Panc1 (cell line): ENCODE measurements at regions not wholly inside any gene's neighbourhood (a gene's known extent, or its start where the extent isn't known, plus 50 kb on each side); places are given as distances from the start of the nearest gene placed in this dataset.
A peak's percentile ranks its signal among the peaks of the same experiment; 100 is the strongest.

Experiments
- ATAC-seq: fragments of 200-7000 bp; cut with Tn5 transposase; 2 replicates; pipeline ENCODE4 v1.9.1; 2020; ENCODE audit warnings: mild to moderate bottlenecking, moderate library complexity
- BruUV-seq: library from RNA; stranded (reverse); fragments of 400-500 nt; replicated peaks from 2 replicates; lab custom pipeline; 2021; lab: Mats Ljungman, UMichigan
- CTCF ChIA-PET: fragments of 300-600 bp; sonication (Branson Sonifier 250); formaldehyde crosslinking; loops from one replicate; lab custom pipeline; 2022; ENCODE audit warnings: antibody characterized with exemption; lab: Charles Lee
- POLR2A ChIA-PET: fragments of 300-600 bp; sonication (Branson Sonifier 250); formaldehyde crosslinking; loops from one replicate; lab custom pipeline; 2022; ENCODE audit warnings: antibody characterized with exemption; lab: Charles Lee
- DNase-seq: peaks from one replicate; pipeline ENCODE4 v3.0.0-alpha.2; 2010; ENCODE audit warnings: low read depth, low spot score
- H3K27ac ChIP-seq: 2 replicates; pipeline ENCODE4 v1.5.1; 2011; ENCODE audit warnings: mild to moderate bottlenecking, low read length, inconsistent platforms
- H3K27me3 ChIP-seq: fragments of 200-500 bp; sonication (Bioruptor generic); 2 replicates; pipeline ENCODE4 v1.6.0; 2014; ENCODE audit warnings: low read length, inconsistent platforms; ENCODE audit not compliant: control insufficient read depth, insufficient read depth
- H3K36me3 ChIP-seq: fragments of 200-500 bp; sonication (Bioruptor generic); 2 replicates; pipeline ENCODE4 v1.5.1; 2014; ENCODE audit warnings: inconsistent platforms, mild to moderate bottlenecking, low read length, moderate library complexity; ENCODE audit not compliant: control insufficient read depth, insufficient read depth
- H3K4me1 ChIP-seq: 2 replicates; pipeline ENCODE4 v1.5.1; 2011; ENCODE audit warnings: inconsistent platforms, mild to moderate bottlenecking, low read length, moderate library complexity; ENCODE audit not compliant: control insufficient read depth, insufficient read depth
- H3K4me3 ChIP-seq, 2 experiments: 2 replicates each; pipeline ENCODE4 v1.5.1; 2011 to 2012; ENCODE audit warnings: low read depth in 2 of 2, low read length in 2 of 2, mild to moderate bottlenecking in 2 of 2, inconsistent platforms in 1 of 2, moderate library complexity in 1 of 2
- H3K9me3 ChIP-seq: fragments of 200-500 bp; sonication (Bioruptor generic); 2 replicates; pipeline ENCODE4 v1.5.1; 2014; ENCODE audit warnings: low read depth, mild to moderate bottlenecking, inconsistent platforms, low read length, moderate library complexity; ENCODE audit not compliant: control insufficient read depth, insufficient read depth
- POLR2AphosphoS5 ChIP-seq: IDR thresholded peaks from 2 replicates; pipeline ENCODE4 v1.6.1; 2012; ENCODE audit warnings: mild to moderate bottlenecking, low read depth, low read length, moderate library complexity
- SIN3A ChIP-seq: IDR thresholded peaks from 2 replicates; pipeline ENCODE4 v1.6.1; 2012; ENCODE audit warnings: low read depth, mild to moderate bottlenecking, low read length, moderate library complexity, borderline replicate concordance; ENCODE audit not compliant: insufficient read depth
- TCF7L2 ChIP-seq: IDR thresholded peaks from 2 replicates; pipeline ENCODE4 v1.6.1; 2011; ENCODE audit warnings: mild to moderate bottlenecking, low read depth, low read length, inconsistent platforms
- in situ Hi-C: cut with HindIII; loops from 2 replicates; pipeline ENCODE4 v1.10.0; 2016; ENCODE audit warnings: low sequenced_read_pairs, low pct_unique_long_range_greater_than_20kb
- intact Hi-C: fragments of 100-400 bp; cut with micrococcal nuclease; formaldehyde crosslinking; loops from one replicate; pipeline ENCODE4 v1.10.0; 2022; ENCODE audit not compliant: unreplicated experiment
- TF ChIP-seq, protein P1 (sequence below): fragments of 450-650 bp; IDR thresholded peaks from 2 replicates; pipeline ENCODE4 v1.5.1; 2017; ENCODE audit warnings: mild to moderate bottlenecking
- TF ChIP-seq, protein P2 (sequence below), 2 experiments: IDR thresholded peaks; 2 replicates each; pipeline ENCODE4 v1.6.1; 2011 to 2012; ENCODE audit warnings: low read depth in 2 of 2, control low read depth in 1 of 2, low read length in 1 of 2, mild to moderate bottlenecking in 1 of 2, moderate library complexity in 1 of 2; ENCODE audit not compliant: insufficient read depth in 1 of 2

DNA sequence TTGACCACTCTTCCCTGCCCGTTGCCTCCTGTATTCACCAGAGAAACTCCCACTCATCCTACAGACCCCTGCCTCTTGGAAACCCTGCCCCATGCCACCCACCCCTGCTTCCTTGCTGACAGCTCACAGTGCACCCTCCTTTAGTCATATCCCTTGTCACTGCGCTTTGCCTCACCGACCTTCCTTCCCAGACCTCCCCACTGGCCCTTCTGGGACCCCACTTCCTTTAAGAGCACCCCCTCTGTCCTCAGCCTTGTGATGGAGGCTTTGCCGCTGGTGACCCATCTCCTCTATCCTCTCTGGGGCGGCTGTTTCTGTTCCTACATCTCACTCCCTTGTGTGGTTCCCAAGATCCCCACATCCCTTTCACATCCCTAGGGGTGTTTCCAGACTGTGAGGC lies 92.8 kb upstream of the ZMIZ1 start:
- intact Hi-C loops: loop anchor here (2.0 to 10.0 kb wide), 2 partner anchors 91 to 311 kb away; no protein-coding TSS in a partner anchor
- no peaks in the 10 kb centered on the region for H3K9me3 ChIP-seq
- H3K27me3 ChIP-seq: no peaks in the 10 kb centered on the region
- no TSS peak for BruUV-seq
- no peak for TF ChIP-seq POLR2AphosphoS5
- TF ChIP-seq, protein P1, sequence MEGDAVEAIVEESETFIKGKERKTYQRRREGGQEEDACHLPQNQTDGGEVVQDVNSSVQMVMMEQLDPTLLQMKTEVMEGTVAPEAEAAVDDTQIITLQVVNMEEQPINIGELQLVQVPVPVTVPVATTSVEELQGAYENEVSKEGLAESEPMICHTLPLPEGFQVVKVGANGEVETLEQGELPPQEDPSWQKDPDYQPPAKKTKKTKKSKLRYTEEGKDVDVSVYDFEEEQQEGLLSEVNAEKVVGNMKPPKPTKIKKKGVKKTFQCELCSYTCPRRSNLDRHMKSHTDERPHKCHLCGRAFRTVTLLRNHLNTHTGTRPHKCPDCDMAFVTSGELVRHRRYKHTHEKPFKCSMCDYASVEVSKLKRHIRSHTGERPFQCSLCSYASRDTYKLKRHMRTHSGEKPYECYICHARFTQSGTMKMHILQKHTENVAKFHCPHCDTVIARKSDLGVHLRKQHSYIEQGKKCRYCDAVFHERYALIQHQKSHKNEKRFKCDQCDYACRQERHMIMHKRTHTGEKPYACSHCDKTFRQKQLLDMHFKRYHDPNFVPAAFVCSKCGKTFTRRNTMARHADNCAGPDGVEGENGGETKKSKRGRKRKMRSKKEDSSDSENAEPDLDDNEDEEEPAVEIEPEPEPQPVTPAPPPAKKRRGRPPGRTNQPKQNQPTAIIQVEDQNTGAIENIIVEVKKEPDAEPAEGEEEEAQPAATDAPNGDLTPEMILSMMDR: no peak
- TF ChIP-seq, protein P2, sequence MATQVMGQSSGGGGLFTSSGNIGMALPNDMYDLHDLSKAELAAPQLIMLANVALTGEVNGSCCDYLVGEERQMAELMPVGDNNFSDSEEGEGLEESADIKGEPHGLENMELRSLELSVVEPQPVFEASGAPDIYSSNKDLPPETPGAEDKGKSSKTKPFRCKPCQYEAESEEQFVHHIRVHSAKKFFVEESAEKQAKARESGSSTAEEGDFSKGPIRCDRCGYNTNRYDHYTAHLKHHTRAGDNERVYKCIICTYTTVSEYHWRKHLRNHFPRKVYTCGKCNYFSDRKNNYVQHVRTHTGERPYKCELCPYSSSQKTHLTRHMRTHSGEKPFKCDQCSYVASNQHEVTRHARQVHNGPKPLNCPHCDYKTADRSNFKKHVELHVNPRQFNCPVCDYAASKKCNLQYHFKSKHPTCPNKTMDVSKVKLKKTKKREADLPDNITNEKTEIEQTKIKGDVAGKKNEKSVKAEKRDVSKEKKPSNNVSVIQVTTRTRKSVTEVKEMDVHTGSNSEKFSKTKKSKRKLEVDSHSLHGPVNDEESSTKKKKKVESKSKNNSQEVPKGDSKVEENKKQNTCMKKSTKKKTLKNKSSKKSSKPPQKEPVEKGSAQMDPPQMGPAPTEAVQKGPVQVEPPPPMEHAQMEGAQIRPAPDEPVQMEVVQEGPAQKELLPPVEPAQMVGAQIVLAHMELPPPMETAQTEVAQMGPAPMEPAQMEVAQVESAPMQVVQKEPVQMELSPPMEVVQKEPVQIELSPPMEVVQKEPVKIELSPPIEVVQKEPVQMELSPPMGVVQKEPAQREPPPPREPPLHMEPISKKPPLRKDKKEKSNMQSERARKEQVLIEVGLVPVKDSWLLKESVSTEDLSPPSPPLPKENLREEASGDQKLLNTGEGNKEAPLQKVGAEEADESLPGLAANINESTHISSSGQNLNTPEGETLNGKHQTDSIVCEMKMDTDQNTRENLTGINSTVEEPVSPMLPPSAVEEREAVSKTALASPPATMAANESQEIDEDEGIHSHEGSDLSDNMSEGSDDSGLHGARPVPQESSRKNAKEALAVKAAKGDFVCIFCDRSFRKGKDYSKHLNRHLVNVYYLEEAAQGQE (IDR thresholded peaks at IDR 0.05; ENCODE audit: insufficient read depth in 1 of 2, low read depth in 2 of 2, low read length in 1 of 2): no peak
- no peak for TF ChIP-seq TCF7L2
- no peak for TF ChIP-seq SIN3A
- H3K27ac ChIP-seq: peak overlapping the region; percentile 0; the same call in 1 of the 2 replicates
- ATAC-seq (no peak), DNase-seq (no peak)
- ChIA-PET CTCF (interaction anchor here (0.6 to 1.0 kb wide), 3 partner anchors 29 to 623 kb away, joined by 4 to 10 read pairs (median 9); no protein-coding TSS in a partner anchor), POLR2A (interaction anchor here (0.8 kb wide), 1 partner anchor 12 kb away, joined by 7 read pairs; no protein-coding TSS in a partner anchor)
- no peak overlapping the region for H3K4me3 ChIP-seq
- H3K4me1 ChIP-seq: peaks cover 28% of the 10 kb centered on the region
- in situ Hi-C loops: no loop called here
- no peaks in the 10 kb centered on the region for H3K36me3 ChIP-seq

DNA sequence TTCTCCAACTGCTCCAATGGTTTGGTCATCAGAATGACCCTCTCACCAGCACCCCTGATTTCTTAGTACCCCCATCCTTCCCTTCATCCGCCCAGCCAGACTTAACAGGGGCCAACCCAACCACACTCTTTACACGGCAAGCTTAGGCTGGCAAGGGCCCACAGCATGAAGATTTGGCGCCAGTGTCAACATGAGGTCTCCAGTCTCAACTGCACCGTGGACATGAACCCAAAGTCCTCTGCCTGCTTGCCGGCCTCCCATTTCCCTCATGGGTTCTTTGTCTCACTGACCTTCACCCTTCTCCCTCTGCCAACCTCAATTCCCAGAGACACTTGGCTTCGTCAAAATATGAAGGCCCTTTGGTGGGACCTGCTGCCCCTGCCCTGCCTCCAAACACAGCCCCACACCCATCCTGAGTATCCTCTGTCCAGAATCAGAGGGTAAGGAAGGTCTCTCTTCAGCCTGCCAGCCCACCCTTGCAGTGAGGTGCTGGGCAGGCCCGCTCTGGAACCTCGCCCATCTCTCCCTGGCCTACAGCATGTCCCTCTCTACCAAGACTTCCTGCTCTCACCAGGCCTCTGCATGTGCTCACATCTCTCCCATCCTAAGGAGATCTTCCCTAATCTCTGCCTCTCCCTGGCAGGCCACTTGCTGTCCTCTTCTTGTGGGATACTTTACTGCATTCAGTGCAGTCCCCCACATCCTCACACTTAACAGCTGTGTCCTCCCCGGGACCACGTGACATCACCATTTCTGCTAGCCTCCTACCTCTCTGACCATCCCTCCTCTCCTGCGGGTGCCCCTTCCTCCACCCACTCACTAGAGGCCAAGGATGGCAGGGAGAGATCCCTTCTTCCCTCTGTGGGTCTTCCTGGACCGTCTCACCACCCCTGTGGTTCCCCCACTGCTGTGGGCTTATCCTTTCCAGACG lies 91.7 kb upstream of the ZMIZ1 start:
- ATAC-seq (no peak), DNase-seq (no peak)
- H3K9me3 ChIP-seq: no peaks in the 10 kb centered on the region
- no peak overlapping the region for H3K4me3 ChIP-seq
- POLR2A ChIA-PET: no interaction called here
- H3K27ac ChIP-seq: peak overlapping the region; percentile 26; the same call in 1 of the 2 replicates
- CTCF ChIA-PET: no interaction called here
- H3K4me1 ChIP-seq: peaks cover 24% of the 10 kb centered on the region
- in situ Hi-C loops: no loop called here
- no TSS peak for BruUV-seq
- no peaks in the 10 kb centered on the region for H3K27me3 ChIP-seq
- no peaks in the 10 kb centered on the region for H3K36me3 ChIP-seq
- TF ChIP-seq, protein P1: no peak
- TF ChIP-seq, protein P2 (IDR thresholded peaks at IDR 0.05; ENCODE audit: insufficient read depth in 1 of 2, low read depth in 2 of 2, low read length in 1 of 2): no peak
- no peak for TF ChIP-seq POLR2AphosphoS5
- TF ChIP-seq TCF7L2: no peak
- no peak for TF ChIP-seq SIN3A
- intact Hi-C loops: loop anchor here (10.0 kb wide), 1 partner anchor 312 kb away; no protein-coding TSS in a partner anchor
